Erythroblast (primary cell): ENCODE measurements at regions not wholly inside any gene's neighbourhood (a gene's known extent, or its start where the extent isn't known, plus 50 kb on each side); places are given as distances from the start of the nearest gene placed in this dataset.

Experiments
- DNase-seq, 2 experiments: peaks; one replicate each; lab custom pipeline; 2025; lab: John Stamatoyannopoulos, UW
- GATA1 ChIP-seq: IDR thresholded peaks from 2 replicates; pipeline ENCODE4 v1.6.1; 2011; ENCODE audit warnings: low read depth, mild to moderate bottlenecking, control low read depth, low read length, moderate library complexity
- POLR2A ChIP-seq: IDR thresholded peaks from 2 replicates; pipeline ENCODE4 v1.6.1; 2011; ENCODE audit warnings: mild to moderate bottlenecking, low read length

DNA sequence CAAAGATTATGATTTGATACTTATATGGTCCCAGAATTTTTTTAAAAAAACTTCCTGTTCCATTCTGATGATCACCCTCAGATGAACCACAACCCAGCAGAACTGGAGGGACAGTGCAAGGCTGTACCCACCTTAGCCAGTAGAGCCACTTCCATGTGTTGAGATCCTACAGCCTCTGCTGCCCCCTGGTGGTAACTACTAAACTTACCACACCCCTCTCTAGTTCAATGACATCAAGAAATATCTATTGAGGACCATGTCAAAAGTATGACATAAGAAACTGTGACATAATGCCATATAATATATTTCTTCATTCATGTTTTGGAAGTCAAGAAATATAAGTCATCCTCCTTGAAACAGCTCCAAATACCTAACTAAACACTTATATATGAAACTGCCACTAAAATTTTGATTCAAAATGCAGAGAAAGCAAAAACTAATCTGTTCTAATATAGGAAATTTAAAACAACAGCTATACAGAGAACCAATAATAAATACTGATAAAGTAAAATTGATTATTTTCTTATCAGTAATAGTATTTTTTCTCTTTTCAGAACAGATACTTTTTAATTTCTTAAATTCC is 412.6 kb downstream of the KCTD12 start:
- TF ChIP-seq POLR2A (no peak), GATA1 (no peak)
- DNase-seq = peak; percentile 87 to 93

DNA sequence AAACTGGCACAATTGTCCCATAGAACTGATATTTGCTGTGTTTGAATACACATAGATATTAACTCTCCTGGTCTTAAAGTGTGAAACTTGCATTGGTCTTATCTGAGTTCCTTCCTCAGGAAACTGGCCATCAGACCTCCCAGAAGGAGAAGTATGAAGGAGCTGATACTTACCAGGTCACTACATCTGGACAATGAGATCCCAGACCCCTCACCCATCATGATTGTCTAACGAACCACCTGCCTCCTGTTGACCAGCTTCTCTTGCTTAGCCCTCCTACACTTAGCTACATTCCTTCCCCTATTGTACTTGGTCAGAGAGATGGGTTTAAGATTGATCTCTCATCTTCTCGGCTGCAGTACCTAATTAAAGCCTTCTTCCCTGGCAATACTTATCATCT is 413.3 kb downstream of the KCTD12 start:
- no peak for DNase-seq

DNA sequence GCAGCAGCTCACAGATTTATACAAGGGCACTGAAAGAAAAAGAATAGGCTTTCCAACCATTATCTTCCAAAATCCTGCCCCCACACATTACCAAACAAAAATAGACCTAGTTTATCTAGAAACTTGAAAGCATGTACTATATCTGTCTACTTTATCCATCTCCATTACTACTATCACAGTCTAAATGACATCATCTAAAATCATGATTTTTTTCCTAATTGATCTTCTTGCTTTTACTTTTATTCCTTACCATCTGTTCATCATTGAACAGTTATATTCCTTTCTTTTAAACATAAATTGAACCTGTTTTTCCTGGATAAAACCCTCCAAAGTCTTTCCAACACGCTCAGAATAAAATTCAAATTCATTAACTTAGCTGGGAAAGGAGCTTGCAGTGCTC is 414.7 kb downstream of the KCTD12 start:
- no peak for DNase-seq
- TF ChIP-seq POLR2A (no peak), GATA1 (no peak)

More for the DNA sequence above, 413.3 kb downstream of the KCTD12 start:
- TF ChIP-seq POLR2A = no peak
- no peak for TF ChIP-seq GATA1

DNA sequence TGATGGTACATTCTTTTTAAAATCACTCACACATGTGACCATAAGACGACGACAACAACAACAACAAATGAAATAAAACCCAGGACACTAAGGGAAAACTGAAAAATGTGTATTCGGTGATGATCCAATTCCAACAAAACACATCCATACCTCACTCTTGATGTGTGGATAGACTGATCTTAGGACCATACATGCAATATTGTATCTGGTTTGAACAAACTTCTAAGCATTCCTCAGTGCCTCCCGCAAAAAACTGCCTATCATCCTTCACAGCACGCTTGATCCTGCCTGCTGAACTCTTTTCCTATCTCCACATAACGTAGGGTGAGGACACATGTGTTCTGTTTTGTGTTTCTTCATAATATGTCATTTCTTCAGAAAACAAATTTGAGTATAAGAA is 415.2 kb downstream of the KCTD12 start:
- TF ChIP-seq POLR2A (no peak), GATA1 (no peak)
- DNase-seq = no peak

DNA sequence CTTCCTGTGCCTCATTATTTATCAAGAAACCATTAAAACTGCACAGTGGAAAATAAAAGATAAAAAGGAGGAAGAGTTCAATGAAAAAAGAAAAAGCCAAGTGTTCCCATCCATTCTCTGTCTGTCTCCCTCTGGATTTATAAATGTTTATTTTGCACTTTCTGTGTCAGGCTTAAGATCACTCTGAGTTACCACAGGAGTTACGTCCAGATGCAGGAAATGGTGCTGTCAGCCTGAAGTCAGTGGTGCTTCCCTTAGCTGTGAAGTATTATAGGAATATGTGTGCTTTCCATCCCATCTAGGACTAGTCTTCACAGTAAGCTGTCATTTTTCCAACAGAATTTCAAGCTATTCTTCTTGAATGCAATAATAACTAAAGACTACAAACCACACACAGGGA is 420.2 kb downstream of the KCTD12 start:
- DNase-seq = no peak
- TF ChIP-seq GATA1 = no peak
- TF ChIP-seq POLR2A = no peak

DNA sequence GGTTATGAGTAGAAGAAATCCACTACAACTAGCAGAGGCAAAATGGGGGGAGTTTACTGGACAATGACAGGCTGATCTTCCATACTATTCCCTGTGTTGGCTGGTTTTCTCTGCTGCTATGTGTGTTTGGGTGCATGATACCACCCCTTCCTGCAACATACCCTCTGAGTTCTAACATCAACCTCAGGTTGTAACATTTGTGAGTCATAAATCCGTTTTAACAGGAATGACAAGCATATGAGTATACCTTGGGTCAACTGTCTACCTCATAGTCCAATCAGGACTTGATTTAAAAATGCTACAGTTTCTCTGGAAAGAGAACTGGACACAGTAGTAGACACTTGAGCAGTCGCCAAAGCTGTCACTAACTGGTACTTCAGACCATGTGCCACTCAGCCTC is 422.9 kb downstream of the KCTD12 start:
- TF ChIP-seq POLR2A (no peak), GATA1 (no peak)
- no peak for DNase-seq

- DNase-seq = no peak
- TF ChIP-seq POLR2A = no peak
- TF ChIP-seq GATA1 = no peak
Observed at GRCh38 chr13:76461999-76462398, 424.2 kb downstream of the KCTD12 start.

DNA sequence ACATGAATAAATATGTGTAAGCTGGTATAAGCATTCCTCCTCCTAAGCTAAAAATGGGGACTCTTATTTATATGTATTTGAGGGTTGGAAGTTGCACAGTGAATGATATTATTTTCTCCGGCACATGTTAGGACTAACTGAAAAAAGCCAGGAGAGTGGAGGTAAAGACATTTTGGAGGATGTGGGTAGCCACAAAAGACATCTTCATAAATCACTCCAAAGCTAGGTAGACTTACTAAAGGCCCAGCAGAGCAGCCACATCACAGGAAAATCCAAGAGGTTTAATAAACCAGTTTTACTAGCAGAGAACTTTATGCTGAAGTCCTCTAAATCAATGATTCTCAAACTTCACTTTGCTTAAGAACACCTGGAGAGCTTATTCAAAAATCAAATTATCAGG is 424.7 kb downstream of the KCTD12 start:
- no peak for DNase-seq
- TF ChIP-seq GATA1 = no peak
- TF ChIP-seq POLR2A = no peak

DNA sequence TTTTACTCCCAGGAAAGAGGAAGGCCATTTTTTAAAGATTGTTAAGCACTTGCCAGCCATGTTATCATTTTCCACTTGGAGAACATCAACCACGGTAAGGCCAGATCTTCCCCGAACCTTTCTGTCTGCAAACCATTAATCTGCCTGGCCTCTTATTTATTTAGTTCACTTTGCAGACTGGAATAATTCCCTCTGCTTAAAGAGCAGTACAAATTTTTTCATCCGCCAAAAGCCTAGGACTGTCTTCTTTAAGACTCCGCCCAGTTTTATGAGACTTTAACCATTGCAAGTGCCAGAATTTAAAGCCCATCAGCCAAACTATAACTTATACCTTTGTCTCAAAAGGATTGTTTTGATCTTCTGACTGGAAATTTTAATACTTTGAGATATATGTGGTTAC is 426.3 kb downstream of the KCTD12 start:
- DNase-seq = no peak
- TF ChIP-seq GATA1 (no peak), POLR2A (no peak)

GRCh38 chr13:76455960-76456359 is 430.2 kb downstream of the KCTD12 start:
- DNase-seq = no peak
- no peak for TF ChIP-seq GATA1
- no peak for TF ChIP-seq POLR2A

DNA sequence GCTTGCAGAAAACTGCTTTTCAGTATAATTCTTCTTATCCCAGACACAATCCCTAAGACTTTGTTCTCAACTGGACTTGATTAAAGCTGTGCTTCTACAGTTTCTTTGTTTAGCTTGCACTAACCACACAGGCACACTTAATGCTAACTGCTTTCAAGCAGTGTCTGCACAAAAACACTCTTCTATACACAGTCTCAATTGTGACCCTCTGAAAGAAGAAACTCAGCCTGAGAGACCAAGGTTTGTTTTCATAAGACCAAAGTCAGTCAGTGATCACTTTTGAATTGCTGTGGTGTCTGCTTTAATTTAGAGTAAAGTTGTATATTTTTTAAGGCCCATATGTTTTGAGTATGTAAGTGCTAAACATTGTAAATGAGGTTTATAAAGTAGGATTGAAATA is 431.2 kb downstream of the KCTD12 start:
- no peak for TF ChIP-seq GATA1
- TF ChIP-seq POLR2A = no peak
- no peak for DNase-seq

DNA sequence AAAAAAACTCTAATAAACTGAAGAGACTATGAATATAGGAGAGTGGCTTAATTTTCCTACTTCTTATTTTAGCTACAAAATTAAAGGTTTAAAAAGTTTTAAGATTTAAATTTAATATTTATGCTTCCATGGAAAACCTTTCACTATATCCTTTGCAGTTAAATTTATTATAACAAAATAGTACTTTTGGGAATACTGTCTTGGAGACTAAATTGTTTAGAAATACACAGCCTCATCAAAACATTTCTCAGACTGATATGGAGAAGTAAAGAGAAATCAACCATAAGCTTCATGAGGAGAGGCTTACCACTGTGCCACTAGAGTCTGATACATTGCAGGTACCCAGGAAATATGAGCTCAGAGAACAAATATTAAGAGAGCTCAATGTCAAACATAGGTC is 436.5 kb downstream of the KCTD12 start:
- no peak for TF ChIP-seq GATA1
- no peak for TF ChIP-seq POLR2A
- no peak for DNase-seq

DNA sequence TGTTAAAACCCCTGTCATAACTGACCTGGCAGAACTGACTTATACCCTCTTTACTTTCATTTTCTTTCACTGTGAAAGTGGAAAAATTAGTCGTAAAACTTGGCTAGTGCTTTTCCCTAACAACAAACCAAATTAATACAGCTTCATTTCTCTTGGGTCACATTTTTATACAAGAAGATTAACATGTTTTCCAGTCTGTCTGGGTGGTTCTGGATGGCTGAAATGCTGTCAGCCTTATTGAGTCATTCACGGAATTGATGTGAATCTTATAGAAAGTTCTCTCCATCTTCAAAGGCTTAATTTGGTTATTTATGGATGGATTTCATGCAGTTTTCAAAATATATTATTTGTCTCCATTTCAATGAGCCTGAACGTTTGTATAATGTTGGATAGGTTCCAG is 440.0 kb downstream of the KCTD12 start:
- TF ChIP-seq POLR2A = no peak
- TF ChIP-seq GATA1 = no peak
- no peak for DNase-seq

DNA sequence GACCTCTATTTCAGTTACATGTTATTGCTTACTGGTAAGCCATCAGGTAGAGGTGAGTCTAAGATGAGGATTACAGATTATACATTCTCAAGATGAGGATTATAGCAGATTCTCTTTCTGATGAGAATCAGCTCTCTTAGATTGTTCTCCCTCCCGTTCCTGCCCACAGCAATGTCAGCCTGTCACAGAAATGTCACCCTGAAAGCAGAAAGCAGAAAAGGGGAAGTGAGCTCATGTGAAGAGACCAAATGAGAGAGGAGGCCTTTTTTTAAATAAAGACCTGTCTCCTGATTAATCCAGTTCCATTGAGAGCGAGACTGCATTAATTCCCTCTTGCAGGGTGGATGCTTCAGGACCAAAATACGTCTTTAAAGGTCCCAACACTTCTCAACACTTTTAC is 445.6 kb downstream of the KCTD12 start:
- TF ChIP-seq GATA1 = no peak
- no peak for TF ChIP-seq POLR2A
- DNase-seq = no peak

DNA sequence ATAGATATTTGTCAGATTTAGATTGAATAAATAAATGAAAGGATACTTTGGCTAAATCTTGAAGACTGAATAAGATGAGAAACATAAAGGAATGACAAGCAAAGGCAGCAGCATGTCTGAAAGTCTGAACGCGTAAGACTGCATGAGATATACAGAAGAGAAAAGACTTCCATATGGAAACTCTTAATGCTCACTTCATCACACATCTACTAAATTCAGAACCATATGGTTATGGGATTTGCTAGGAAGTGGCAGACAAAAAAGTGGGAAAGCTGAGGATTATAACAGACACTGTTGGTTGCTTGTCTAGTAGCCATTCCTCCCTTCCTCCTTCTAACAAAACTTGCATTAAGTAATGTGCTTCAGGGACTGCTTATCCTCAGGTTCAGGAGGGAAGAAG is 446.7 kb downstream of the KCTD12 start:
- TF ChIP-seq POLR2A (no peak), GATA1 (no peak)

DNA sequence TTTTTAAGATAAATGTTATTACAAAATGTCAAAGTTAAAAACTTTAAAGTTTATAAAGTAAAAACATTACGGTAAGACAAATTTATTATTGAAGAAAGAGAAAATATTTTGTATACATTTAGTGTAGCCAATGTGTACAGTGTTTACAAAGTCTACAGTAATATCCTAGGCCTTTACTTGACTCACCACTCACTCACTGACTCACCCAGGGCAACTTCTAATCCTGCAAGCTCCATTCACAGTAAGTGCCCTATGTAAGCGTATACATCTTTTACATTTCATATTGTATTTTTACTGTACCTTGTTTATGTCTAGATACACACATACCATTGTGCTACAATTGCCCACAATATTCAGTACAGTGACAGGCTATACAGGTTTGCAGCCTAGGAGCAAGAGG is 448.2 kb downstream of the KCTD12 start:
- DNase-seq = no peak
- TF ChIP-seq POLR2A = no peak
- no peak for TF ChIP-seq GATA1

More for the DNA sequence above, 446.7 kb downstream of the KCTD12 start:
- DNase-seq = no peak
